Activated CD4-positive, CD25-positive, alpha-beta regulatory T cell treated with anti-CD3 and anti-CD28 coated beads, Interleukin-2, amount 50 U/mL, for 16 hours (primary cell): ENCODE measurements at regions not wholly inside any gene's neighbourhood (a gene's known extent, or its start where the extent isn't known, plus 50 kb on each side); places are given as distances from the start of the nearest gene placed in this dataset.
"Not testable (repeated sequence)": the region's sequence is repeated elsewhere in the genome, so short reads cannot be mapped to it uniquely, and the experiment has no call there.

Experiments
- DNase-seq: peaks from one replicate; pipeline ENCODE4 v3.0.0-alpha.2; 2020; ENCODE audit warnings: low read depth, low spot score

DNA sequence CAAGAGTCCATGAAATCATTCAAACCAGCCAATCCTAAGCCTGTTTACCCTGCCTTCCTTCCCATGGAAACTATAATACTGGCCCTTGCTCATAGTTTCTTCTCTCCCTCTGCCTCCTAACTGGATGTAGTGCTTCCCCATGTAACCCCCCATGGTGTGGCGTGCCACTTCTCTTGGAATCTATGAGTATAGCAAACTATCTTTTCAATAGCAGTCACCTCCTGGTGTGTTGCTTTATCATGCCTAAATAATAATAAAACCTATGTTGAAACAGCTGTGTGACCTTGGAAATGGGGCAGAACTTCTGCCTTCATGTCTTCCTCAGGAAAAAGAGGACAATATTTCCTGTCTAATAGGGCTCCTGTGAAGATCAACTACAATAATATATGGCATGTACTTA lies 234.8 kb upstream of the EDNRA start:
- no peak for DNase-seq

DNA sequence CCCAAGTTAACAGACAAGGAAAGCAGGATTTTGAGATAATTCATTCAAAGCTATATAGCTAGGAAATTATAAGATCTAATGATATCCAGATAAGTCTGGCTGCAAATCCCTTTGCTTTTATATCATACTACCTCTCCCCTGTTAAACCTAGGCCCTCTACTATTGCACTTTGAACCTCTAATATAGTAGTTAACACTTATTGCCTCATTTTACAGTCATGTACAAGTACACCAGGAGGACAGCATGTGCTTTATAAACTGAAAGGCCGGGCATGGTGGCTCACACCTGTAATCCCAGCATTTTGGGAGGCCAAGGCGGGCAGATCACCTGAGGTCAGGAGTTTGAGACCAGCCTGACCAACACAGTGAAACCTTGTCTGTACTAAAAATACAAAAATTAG lies 234.4 kb upstream of the EDNRA start:
- DNase-seq, result not testable (repeated sequence)

DNA sequence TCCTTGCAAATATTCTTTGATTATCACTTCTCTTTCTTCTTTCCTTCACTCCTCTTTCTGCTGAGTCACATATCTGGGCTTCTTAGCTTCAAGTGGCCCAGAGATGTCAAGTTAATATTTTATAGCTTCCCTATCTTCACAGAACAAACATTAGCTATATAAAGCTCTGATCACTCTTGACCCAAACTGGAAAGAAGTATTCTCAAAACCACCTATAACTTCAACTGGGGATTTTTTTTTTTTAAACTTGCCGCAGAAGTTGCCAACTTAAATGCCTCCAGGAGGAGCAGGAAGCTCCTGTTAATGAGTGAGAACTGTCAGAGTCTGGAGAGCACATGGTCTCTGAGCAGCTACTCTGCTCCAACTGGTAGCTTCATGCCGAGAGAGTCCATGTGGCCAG lies 233.3 kb upstream of the EDNRA start:
- no peak for DNase-seq

DNA sequence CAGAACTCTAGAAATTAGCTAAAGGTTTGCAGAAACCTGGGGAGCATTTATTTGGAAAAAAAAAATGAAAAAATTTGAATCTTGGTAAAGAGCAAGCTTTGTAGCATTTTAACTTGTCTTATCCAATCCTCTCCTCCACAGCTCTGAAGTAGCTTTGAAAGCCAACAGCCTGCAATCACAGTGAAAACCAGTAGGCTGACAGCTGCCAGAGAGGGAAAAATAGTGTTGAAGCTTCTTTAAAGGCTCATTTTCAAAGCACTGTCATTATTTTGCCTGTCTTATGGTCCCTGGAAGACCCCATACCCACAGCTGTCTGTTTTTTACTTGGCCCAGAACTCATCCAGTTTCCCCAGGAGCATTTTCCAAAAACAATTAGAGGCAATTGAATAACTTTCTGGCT lies 230.8 kb upstream of the EDNRA start:
- no peak for DNase-seq

DNA sequence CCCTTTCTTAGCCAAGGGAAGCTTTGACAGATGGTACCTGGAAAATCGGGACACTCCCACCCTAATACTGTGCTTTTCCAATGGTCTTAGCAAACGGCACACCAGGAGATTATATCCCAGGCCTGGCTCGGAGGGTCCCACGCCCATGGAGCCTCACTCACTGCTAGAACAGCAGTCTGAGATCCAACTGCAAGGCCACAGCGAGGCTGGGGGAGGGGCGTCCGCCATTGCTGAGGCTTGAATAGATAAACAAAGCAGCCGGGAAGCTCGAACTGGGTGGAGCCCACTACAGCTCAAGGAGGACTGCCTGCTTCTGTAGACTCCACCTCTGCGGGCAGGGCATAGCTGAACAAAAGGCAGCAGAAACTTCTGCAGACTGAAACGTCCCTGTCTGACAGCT lies 225.6 kb upstream of the EDNRA start:
- not testable (repeated sequence) for DNase-seq

DNA sequence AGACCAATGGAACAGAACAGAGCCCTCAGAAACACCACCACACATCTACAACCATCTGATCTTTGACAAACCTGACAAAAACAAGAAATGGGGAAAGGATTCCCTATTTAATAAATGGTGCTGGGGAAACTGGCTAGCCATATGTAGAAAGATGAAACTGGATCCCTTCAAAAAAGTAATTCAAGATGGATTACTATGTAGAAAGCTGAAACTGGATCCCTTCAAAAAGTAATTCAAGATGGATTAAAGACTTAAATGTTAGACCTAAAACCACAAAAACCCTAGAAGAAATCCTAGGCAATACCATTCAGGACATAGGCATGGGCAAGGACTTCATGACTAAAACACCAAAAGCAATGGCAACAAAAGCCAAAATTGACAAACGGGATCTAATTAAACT lies 221.6 kb upstream of the EDNRA start:
- DNase-seq, result not testable (repeated sequence)

DNA sequence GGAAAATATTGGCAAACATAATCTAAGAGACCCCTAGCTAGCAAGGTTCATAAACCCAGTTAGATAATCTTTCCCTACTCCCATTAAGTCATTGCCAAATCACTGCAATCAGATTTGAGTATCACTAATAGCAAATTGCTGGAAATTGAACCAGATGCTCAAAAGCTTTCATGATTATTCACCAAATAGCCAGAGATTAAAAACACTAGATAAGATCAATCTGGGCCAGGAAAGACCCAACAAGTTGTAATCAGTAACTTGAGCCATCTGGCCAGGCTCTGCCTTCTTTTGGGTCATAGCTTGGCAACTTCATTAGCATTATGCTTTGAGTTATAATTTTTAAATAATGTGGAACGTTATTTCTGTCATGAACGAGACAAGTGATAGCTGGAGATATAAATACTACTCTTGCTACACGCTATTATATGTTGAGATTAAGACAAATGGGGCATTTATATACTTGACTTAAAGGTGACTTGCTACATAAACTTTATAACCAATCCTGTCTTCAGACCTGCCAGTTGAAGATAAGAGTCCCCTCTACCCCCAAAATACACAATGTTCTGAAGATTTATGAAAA lies 196.6 kb upstream of the EDNRA start:
- DNase-seq, result no peak

DNA sequence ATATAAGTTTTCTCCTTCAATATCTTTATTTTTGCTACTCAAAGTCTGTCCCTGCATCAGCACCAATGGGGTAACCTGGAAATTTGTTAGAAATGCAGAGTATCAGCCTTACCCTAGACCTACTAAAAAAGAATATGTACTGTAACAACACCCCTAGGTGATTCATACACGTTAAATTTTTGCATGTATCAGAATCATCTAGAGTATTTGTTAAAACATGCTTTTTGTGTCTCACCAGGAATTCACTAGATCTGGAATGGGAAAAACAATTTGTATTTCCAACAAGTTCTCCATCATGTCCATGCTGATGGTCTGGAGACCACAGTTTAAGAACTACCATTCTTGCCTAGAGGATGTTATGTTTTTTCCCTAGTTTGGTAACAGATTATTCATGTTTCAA lies 196.0 kb upstream of the EDNRA start:
- no peak for DNase-seq

DNA sequence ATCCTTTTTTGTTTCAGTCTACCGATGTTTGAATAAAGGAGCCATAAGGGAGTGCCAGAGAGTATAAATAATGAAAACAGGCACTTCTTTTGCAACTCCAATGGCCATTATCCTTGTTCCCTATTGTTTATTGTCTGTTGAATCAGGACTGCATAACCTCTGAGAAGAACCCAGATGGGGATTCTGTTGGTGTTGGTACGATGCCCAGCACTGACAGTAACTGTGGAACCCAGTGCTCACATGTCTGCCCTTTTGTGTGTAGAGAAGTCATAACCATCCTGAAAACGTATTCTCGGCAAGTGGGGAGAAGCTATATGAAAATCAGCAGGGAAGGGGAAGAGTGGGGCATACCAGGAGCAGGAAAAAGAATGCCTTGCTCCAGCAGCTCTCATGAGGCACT lies 195.1 kb upstream of the EDNRA start:
- no peak for DNase-seq

DNA sequence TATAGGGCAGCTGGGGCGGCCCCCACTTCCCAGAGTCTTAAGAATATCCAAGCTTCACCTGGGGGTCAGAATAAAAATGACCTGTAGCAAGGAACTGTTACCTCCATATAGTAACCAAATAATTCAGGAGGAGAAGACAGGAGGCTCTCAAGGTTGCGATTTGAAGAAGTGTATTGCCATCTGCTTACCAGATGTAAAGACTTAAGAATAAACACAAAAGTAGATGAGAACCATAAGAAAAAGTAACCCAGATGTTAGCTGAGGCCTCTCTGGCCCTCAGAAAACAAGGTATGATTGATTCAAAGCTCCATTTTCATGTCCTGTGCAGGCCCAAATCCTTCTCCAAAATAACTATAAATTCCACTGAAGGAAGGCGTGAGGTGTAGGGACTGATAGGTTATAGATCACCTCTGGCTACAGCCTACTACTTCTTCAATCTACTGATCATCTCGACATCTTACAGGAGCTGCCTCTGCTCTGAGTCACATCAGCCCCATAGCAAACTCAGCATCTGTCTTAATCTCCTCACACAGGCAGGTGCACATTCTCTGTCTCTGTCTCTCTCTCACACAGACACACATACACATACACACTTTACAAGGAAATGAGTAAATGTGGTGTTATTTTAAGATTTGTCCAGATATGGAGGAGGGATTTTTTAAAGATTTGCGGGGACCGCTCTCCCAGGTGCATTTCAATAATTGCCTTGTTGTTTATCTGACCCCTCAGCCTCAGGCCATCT lies 193.9 kb upstream of the EDNRA start:
- no peak for DNase-seq

DNA sequence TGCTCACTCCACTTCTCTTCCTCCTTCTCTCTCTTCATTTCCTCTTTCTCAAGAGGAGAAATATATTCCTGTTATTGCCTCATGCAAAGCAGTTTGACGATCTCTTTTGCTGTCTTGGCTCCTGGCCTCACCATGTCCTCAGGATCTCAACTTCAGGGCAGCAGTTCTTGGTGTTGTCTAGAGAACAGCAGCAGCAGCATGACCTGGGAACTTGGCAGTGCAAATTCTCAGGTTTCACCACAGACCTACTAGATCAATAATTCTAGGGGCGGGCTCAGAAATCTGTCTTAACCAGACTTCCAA lies 193.4 kb upstream of the EDNRA start:
- DNase-seq, result no peak

DNA sequence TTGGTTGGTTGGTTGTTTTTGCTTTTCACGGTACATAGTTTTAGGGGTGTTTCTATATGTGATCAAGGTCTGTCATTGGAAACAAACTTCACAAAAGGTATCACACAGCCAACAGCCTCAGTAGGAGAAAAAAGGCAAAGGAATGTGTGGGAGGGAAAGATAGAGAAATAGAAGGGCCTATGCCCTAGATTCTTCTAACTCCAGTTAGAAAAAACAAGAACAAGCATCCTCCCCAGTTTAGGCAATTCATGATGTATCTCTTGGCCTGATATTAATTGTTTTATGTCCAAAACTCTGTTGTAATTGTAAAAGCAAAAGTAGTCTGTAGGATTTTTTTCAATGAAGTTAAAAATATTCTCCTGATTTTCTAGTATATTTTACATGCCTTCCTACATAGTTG lies 192.4 kb upstream of the EDNRA start:
- DNase-seq, result no peak

DNA sequence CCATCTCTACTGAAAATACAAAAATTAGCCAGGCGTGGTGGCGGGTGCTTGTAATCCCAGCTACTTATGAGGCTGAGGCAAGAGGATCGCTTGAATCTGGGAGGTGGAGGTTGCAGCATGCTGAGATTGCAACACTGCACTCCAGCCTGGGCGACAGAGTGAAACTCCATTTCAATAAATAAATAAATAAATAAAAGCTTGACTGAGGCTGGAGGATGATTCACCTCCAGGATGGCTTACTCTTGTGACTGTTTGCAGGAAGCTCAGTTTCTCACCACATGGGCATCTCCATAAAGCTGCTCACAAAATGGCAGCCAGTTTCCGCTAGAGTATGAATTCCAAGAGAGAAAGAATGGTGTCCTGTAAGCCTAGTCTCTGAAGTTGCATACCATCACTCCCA lies 191.7 kb upstream of the EDNRA start:
- DNase-seq, result no peak

DNA sequence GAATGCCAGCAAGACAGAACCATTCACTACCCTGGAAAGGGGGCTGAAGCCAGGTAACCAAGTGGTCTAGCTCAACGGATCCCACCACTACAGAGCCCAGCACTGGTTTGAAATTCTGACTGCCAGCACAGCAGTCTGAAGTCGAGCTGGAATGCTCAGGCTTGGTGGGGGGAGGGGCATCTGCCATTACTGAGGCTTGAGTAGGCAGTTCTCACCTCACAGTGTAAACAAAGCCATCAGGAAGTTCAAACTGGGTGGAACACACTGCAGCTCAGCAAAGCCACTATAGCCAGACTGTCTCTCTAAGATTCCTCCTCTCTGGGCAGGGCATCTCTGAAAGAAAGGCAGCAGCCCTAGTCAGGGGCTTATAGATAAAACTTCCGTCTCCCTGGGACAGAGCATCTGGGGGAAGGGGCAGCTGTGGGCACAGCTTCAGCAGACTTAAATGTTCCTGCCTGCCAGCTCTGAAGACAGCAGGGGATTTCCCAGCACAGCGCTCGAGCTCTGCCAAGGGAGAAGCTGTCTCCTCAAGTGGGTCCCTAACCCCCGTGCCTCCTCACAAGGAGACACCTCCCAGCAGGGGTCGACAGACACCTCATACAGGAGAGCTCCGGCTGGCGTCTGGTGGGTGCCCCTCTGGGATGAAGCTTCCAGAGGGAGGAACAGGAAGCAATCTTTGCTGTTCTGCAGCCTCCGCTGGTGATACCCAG lies 188.1 kb upstream of the EDNRA start:
- DNase-seq, result not testable (repeated sequence)

DNA sequence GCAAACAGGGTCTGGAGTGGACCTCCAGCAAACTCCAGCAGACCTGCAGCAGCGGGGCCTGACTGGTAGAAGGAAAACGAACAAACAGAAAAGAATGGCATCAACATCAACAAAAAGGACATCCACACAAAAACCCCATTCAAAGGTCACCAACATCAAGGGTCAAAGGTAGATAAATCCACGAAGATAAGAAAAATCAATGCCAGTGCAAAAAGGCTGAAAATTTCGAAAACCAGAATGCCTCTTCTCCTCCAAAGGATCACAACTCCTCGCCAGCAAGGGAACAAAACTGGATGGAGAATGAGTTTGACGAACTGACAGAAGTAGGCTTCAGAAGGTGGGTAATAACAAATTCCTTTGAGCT lies 187.6 kb upstream of the EDNRA start:
- DNase-seq, result not testable (repeated sequence)

DNA sequence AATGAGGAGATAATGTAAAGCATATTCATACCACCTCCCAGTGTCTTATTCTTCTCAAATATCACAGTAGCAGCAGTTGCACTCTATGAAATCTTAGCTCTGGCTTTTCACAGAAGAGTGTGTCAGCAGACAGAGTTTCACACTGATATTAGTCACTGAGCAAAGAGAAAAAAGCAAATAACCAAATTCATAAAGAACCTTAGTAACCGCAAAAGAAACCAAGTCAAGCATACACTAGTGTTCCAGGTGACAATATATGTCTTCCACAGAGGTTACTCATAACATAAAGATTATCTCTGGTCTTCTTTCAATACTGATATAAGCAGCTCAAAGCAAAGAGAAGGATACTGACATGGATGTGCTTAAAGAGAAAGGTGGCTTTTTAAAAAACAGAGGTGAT lies 181.7 kb upstream of the EDNRA start:
- DNase-seq, result no peak

DNA sequence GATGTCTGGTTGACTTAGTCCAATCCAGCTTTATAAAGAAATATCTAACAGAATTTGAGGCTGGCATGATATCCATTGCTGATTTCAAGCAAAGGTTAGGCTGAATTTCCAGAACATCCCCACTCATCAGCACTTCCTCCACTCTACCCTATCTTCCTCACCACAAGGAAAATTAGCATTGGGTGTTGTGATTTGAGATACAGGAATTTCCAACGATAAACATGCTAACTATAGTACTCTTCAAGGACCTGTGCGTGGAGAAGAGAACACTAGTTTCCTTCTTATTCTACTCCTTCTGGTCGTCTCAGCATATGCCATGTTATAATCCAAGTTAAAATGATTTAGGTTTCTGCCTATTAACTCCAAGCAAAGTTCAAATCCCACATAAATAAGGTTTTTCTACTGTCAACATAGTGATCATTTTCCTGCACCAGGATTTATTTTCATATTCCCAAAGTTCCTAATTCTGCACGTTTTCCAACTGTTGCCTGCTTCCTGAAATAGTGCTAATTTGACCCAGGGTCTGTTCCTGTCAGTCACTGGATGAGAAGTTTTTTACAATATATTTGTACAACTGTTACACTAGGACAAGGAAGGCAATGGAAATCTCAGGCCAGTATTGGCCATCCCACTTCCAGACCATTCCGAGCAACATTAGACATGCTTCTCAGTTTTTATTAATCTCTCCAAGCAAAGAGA lies 177.6 kb upstream of the EDNRA start:
- DNase-seq, result no peak

DNA sequence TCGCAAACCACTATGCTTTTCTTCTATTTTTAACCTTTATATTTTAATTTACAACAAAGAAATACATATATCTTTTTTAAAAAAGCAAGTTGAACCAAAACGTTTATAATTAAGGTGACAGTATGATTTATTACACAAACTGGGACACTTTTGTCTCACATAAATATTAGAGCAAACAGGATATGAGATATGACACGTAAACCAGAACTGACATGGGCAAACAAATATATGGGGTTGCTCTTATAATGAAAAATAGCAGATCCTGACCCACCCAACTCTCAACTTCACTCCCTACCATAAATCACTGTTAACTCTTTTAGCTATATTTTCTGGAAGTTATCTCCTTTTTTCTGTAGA lies 177.0 kb upstream of the EDNRA start:
- no peak for DNase-seq

DNA sequence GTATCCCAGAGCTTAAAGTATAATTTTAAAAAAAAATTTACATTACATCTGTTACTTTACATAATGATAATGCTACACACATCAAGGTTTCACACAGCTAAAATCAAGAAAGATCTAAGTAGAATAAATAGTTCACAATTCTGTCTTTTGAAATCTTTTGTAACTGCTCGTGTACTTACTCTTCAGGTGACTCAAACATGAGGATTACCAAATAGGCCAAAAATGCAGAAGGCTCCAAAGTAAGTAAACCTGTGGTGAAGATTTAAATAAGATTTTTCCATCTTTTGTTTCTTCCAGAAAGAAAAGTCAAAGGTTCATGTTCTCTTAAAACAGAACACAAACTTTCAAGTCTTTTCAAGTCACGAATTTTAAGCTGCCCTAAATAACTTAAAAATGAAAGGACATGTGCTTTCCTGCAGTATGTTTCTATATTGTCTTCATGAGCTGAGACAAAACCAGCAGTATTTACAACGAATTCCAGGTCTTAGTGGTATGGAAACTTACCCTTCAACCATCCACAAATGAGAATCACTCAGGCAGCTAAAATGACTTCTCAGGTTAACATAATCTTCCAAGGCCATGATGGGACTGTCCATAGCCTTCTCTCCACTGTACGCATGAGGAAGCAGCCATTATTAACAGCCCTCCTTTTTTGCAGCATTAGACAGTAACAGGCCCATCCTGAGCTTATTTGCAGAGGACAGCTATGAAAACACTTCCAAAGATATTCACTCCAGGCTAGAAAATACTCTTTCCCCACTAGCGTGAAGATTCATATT lies 172.8 kb upstream of the EDNRA start:
- no peak for DNase-seq

DNA sequence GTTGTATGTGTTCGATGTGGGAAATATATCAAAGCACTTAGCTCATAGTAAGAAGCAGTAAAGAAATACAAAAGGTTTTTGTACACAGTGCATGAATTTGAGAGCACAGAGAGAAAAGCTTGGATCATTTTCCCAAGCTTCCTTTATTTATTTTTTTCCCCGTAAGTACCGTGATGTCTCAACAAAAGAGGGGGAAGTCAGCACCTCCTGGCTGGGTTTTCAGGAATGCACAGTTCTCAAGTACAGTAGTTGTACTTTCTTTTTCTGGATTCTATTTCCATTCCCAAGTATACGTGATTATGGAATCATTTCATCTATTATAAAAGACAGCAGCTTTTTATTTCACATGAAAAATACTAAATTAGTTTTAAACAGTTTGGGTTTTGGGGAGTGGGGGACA lies 171.5 kb upstream of the EDNRA start:
- DNase-seq, result no peak

DNA sequence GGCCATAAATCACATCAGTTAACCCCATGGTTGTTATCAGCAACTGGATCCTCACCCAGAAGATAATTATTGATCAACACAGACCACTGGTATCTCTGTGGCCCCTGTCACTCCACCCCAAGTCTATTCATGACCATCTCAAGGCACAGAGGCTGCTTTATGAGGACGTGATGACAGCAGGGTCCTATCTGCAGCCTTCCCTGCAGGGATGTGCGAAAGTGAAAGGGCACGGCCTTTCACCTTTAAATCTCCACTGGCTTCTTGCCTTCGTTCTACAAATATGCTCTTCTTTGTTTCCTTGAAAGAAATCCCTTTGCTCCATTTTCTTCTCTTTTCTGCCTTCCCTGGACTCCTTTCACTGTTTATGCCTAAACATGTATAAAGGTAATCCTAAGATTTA lies 170.6 kb upstream of the EDNRA start:
- no peak for DNase-seq

DNA sequence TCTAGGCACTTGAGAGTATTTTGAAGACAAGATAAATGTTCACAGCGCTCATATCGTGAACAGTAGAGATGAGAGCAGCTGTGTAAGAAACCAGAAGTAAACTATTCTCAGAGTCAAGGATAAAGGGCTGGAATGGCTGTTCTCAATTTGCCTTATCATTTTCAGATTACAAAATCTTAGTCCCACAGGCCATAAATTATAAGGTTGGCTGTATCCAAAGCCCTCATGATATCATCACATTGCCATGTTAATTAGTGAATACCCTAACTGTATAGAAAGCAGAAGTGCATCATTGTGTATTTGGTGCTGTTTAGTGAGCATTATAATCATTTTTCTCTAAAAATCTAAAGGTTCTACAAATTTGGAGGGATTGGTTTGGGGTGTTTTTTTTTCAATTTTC lies 168.9 kb upstream of the EDNRA start:
- DNase-seq, result no peak
